GM10248 (cell line): ENCODE measurements at regions not wholly inside any gene's neighbourhood (a gene's known extent, or its start where the extent isn't known, plus 50 kb on each side); places are given as distances from the start of the nearest gene placed in this dataset.

ENCODE experiments used
- CTCF ChIA-PET: fragments of 300-600 bp; sonication (Branson Sonifier 250); formaldehyde crosslinking; extraction: SDS; loops from one replicate; lab custom pipeline; 2021; ENCODE audit warnings: antibody characterized with exemption; lab: Yijun Ruan, JAX
- POLR2A ChIA-PET: fragments of 350-650 bp; sonication (Branson Sonifier 250); formaldehyde crosslinking; extraction: SDS; loops from one replicate; lab custom pipeline; 2020; ENCODE audit warnings: antibody characterized with exemption; lab: Yijun Ruan, JAX
- DNase-seq: peaks from one replicate; pipeline ENCODE4 v3.0.0; 2012; ENCODE audit errors: extremely low spot score
- TF ChIP-seq, protein P1 (sequence below): IDR thresholded peaks from 2 replicates; pipeline ENCODE4 v1.5.1; 2012; ENCODE audit warnings: mild to moderate bottlenecking, low read depth; ENCODE audit errors: extremely low read depth, missing control alignments, control extremely low read depth

DNA sequence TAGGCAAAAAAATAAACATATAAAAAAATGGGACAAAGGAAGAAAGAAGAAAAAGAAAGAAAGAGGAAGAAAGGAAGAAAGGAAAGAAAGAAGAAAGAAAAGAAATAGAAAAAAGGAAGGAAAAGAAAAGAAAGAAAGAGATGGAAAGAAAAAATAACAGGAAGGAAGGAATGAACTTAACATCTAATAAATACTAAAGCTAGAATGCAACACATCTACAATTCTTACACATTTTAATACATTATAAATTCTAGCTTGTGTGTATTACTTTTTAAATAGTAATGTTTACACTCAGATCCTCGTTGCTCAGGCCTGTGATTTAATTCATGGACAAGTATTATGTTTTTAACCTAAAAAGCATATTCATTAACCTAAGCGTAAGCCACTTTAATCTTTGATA, 703.0 kb upstream of the KIF2B start:
- DNase-seq = no peak
- TF ChIP-seq, protein P1, sequence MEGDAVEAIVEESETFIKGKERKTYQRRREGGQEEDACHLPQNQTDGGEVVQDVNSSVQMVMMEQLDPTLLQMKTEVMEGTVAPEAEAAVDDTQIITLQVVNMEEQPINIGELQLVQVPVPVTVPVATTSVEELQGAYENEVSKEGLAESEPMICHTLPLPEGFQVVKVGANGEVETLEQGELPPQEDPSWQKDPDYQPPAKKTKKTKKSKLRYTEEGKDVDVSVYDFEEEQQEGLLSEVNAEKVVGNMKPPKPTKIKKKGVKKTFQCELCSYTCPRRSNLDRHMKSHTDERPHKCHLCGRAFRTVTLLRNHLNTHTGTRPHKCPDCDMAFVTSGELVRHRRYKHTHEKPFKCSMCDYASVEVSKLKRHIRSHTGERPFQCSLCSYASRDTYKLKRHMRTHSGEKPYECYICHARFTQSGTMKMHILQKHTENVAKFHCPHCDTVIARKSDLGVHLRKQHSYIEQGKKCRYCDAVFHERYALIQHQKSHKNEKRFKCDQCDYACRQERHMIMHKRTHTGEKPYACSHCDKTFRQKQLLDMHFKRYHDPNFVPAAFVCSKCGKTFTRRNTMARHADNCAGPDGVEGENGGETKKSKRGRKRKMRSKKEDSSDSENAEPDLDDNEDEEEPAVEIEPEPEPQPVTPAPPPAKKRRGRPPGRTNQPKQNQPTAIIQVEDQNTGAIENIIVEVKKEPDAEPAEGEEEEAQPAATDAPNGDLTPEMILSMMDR = no peak
- ChIA-PET POLR2A (no interaction called here), CTCF (no interaction called here)

DNA sequence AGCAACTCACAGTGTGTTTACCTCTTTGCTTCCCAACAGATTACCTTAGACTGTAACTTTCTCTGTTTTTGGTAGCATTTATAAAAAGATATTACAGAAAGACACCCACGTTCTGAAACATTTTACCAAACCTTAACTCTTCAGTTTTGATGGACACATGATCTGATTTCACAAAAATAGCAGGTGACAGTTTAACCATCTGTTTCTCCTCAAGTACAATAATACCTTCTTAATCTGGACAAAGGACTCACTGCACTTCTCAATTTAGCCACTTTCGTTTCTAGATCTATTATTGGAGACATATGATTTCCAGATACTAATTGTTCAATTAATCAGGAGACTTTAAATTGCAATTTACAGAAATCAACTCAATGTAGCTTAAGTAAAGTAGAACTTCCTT, 703.8 kb upstream of the KIF2B start:
- DNase-seq = no peak
- POLR2A ChIA-PET = no interaction called here
- TF ChIP-seq, protein P1 = no peak
- CTCF ChIA-PET = no interaction called here

DNA sequence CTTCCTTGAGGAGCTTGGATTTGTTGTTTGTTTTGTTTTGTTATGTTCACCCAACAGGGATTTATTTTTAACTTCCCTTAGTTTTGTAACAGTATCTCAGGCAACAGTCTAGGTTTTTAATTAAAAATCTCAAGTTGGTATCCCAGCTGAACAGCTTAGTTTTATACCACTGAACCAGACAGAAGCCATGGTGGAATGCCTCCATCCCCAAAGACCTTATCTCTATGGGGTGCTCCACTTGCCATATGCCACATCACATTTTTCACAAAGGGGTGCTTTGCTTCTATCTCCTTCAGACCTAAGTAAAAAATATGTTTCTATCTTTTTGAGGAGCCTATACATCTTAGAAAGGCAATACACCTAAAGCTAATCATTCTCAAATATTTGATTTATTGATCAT, 715.8 kb upstream of the KIF2B start:
- CTCF ChIA-PET = interaction anchor here (0.8 to 1.0 kb wide), 2 partner anchors 28 to 32 kb away, joined by 3 read pairs; no protein-coding TSS in a partner anchor
- no peak for DNase-seq
- POLR2A ChIA-PET = no interaction called here
- TF ChIP-seq, protein P1 = no peak

GRCh38 chr17:53101706-53102105, 721.0 kb upstream of the KIF2B start:
- ChIA-PET POLR2A (no interaction called here), CTCF (no interaction called here)
- no peak for DNase-seq
- TF ChIP-seq, protein P1 = no peak

- TF ChIP-seq, protein P1 = no peak
- no peak for DNase-seq
- ChIA-PET POLR2A (no interaction called here), CTCF (no interaction called here)
Observed at GRCh38 chr17:53100126-53100525, 722.6 kb upstream of the KIF2B start.

DNA sequence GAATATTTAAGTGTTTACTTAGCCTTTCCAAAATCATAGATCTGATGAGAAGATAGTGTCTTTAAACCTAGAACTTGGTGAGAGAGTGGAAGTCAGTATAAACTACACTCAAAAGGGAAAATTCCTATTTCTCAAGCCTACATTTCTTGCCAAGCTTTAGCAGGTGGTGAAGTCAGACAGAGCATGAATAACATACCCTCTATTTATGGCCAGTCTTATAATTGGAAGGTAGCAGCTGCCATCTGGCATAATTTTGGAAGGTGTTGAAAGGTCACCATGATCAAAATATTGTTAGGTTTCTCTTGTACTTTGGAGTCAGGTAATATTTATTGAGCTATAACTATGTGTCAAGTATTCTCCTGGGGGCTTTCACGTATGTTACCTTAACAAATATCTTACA, 729.3 kb upstream of the KIF2B start:
- ChIA-PET POLR2A (no interaction called here), CTCF (no interaction called here)
- DNase-seq = no peak
- TF ChIP-seq, protein P1 = no peak

DNA sequence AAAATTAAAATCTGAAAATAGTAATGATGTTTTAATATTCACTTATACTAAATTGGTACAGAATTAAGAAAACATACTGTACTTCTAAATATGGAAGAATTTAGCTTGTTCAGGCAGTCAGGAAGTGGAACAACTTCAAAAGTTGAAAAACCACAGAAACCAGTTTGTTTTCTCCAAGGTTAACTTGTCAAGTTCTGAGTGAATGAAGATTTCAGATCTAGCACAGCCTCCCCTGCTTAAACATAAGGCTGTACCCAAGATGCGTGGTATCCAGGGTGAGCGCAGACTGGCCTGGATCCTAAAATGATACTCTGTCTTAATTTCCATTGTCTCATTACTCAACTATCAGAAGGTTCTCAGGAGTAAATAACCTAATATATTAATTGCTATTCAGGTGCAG, 730.7 kb upstream of the KIF2B start:
- TF ChIP-seq, protein P1 = no peak
- CTCF ChIA-PET = no interaction called here
- DNase-seq = no peak
- POLR2A ChIA-PET = no interaction called here
